ENCODE measurements at regions not wholly inside any gene's neighbourhood (a gene's known extent, or its start where the extent isn't known, plus 50 kb on each side); places are given as distances from the start of the nearest gene placed in this dataset.

DNA sequence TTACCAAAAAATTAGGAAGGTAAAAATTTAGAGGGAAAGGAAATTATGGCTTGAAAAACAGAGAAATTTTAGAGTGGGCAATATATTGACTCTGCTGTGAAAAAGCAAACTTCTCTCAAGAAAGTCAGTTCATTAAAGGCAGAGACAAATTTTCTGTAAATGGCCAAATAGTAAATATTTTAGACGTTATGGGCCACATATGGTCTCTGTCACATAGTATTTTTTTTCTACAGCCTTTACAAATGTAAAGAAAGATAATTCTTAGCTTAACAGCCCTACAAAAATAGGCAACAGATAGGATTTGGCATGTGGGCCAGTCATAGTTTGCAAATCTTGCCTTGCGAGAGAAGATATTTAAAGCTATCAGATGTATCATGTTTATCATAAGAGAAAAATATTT lies 1750.4 kb downstream of the SUCLG1 start:
- Histone ChIP-seq H3K27me3 (no peaks in the 10 kb centered on the region), H3K27ac (no peak overlapping the region), H3K36me3 (no peaks in the 10 kb centered on the region), H3K9me3 (peaks cover 0 to 15% (median 0%) of the 10 kb centered on the region in 12 donors), H3K4me3 (no peak overlapping the region), H3K4me1 (no peaks in the 10 kb centered on the region)
- no peak for DNase-seq
- intact Hi-C loops (cut with DNase I), result no loop called here
- ATAC-seq, result no peak
- TF ChIP-seq, protein P1, sequence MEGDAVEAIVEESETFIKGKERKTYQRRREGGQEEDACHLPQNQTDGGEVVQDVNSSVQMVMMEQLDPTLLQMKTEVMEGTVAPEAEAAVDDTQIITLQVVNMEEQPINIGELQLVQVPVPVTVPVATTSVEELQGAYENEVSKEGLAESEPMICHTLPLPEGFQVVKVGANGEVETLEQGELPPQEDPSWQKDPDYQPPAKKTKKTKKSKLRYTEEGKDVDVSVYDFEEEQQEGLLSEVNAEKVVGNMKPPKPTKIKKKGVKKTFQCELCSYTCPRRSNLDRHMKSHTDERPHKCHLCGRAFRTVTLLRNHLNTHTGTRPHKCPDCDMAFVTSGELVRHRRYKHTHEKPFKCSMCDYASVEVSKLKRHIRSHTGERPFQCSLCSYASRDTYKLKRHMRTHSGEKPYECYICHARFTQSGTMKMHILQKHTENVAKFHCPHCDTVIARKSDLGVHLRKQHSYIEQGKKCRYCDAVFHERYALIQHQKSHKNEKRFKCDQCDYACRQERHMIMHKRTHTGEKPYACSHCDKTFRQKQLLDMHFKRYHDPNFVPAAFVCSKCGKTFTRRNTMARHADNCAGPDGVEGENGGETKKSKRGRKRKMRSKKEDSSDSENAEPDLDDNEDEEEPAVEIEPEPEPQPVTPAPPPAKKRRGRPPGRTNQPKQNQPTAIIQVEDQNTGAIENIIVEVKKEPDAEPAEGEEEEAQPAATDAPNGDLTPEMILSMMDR (IDR thresholded peaks at IDR 0.05), result no peak
- TF ChIP-seq POLR2A (IDR thresholded peaks at IDR 0.05), result no peak
- WGBS, 4 donors, result 72 to 83% (median 76%) methylated on average over 2 of the region's 2 CpGs

DNA sequence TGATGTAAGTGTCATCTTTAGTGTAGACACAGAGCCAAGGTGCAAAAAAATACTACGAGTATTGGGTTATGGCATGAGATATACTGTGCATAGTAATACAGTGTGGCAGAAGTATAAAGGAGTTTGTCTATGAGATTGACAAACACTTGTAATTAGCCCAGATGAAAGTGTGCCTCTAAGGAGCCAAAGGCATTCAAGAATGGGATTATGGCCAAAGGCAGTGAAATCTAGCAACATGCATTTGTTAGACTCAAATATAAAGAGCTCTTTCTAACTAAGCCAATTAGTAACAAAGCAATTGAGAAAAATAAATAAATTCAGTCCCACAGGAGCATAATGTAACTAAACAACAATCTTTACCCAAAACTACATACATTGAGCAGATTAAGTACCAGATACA lies 1761.8 kb downstream of the SUCLG1 start:
- WGBS, 4 donors, result 77 to 90% (median 82%) methylated on average over 1 of the region's 1 CpG
- DNase-seq, result no peak
- intact Hi-C loops (cut with DNase I), result no loop called here

DNA sequence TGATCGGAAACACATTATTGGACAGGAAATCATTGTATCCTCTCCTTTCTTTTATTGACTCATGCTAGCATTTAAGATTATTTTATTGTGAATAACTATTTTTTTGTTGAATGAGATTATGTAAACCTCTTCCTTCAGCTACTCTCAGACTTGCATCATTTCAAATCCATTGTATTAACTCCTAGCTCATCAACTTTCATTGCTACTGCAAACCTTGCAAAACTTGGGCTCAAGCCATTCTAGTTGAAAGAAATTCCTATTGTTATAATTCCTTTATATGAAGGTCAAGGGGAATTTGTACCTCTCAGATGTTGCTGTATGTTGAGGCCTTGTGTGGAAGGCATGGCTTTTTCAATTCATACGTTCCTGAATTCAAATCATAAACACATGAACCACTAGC lies 1764.6 kb downstream of the SUCLG1 start:
- H3K4me1 ChIP-seq, result no peaks in the 10 kb centered on the region
- H3K27ac ChIP-seq, result no peak overlapping the region
- WGBS, 4 donors, result 60 to 81% (median 79%) methylated on average over 2 of the region's 2 CpGs
- no peaks in the 10 kb centered on the region for H3K36me3 ChIP-seq
- ATAC-seq (no peak), DNase-seq (no peak)
- intact Hi-C loops (cut with DNase I), result no loop called here
- H3K9me3 ChIP-seq, result peaks cover 0 to 17% (median 1%) of the 10 kb centered on the region in 12 donors
- H3K4me3 ChIP-seq, result no peak overlapping the region
- no peaks in the 10 kb centered on the region for H3K27me3 ChIP-seq
- no peak for TF ChIP-seq POLR2A (IDR thresholded peaks at IDR 0.05)
- TF ChIP-seq, protein P1 (IDR thresholded peaks at IDR 0.05), result no peak

More for the DNA sequence above, 1761.8 kb downstream of the SUCLG1 start:
- TF ChIP-seq, protein P1 (IDR thresholded peaks at IDR 0.05), result no peak
- TF ChIP-seq POLR2A (IDR thresholded peaks at IDR 0.05), result no peak
- Histone ChIP-seq H3K9me3 (peaks cover 0 to 9% (median 1%) of the 10 kb centered on the region in 12 donors), H3K4me3 (no peak overlapping the region), H3K27ac (no peak overlapping the region), H3K36me3 (no peaks in the 10 kb centered on the region), H3K27me3 (no peaks in the 10 kb centered on the region), H3K4me1 (no peaks in the 10 kb centered on the region)
- no peak for ATAC-seq

DNA sequence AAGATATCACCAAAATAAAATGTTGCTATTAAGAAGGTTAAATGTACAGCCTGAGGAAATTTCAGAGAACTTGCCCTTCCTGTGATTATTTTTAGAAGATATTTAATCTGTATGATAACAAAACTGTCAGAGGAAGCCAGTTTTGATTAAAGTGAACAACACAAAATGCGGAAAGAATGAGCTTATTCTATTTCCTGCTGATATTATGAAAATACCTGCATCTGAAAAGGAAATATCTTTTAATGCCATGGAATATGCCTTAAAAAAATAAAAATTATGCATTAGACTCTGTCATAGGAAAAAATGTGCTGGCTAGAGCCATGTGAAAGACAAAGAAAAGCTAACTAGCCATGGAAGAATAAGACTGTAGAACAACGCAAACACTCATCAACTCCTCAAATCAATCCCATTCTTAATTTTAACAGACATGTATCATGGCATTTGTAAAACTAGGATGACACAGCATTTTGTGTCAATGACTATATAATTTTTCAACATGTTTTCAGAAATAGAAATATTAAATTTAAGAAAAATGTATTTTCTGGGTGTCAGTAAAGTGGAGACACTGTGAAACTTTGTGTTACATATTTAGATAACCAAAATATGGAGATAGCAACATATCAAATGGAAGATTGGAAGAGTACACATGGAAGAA lies 1768.2 kb downstream of the SUCLG1 start:
- WGBS, 4 donors, result 48 to 63% (median 49%) methylated on average over 2 of the region's 2 CpGs
- ATAC-seq, result peak in 1 of 4 donors; percentile 13
- H3K27me3 ChIP-seq, result no peaks in the 10 kb centered on the region
- TF ChIP-seq POLR2A (IDR thresholded peaks at IDR 0.05), result no peak
- TF ChIP-seq, protein P1 (IDR thresholded peaks at IDR 0.05), result no peak
- peaks cover 0 to 23% (median 5%) of the 10 kb centered on the region in 12 donors for H3K9me3 ChIP-seq
- intact Hi-C loops (cut with DNase I), result no loop called here
- H3K4me3 ChIP-seq, result no peak overlapping the region
- no peak for DNase-seq
- H3K27ac ChIP-seq, result peak overlapping the region in 1 of 12 donors; percentile 4
- H3K36me3 ChIP-seq, result no peaks in the 10 kb centered on the region
- no peaks in the 10 kb centered on the region for H3K4me1 ChIP-seq

Measured in heart left ventricle (tissue), 16 donors.